ENCODE measurements at regions not wholly inside any gene's neighbourhood (a gene's known extent, or its start where the extent isn't known, plus 50 kb on each side); places are given as distances from the start of the nearest gene placed in this dataset.

- H3K4me3 ChIP-seq (ENCODE audit: low read depth, low read length), result no peak overlapping the region
- DNase-seq (ENCODE audit: low read depth), result no peak
- TF ChIP-seq, protein P1, sequence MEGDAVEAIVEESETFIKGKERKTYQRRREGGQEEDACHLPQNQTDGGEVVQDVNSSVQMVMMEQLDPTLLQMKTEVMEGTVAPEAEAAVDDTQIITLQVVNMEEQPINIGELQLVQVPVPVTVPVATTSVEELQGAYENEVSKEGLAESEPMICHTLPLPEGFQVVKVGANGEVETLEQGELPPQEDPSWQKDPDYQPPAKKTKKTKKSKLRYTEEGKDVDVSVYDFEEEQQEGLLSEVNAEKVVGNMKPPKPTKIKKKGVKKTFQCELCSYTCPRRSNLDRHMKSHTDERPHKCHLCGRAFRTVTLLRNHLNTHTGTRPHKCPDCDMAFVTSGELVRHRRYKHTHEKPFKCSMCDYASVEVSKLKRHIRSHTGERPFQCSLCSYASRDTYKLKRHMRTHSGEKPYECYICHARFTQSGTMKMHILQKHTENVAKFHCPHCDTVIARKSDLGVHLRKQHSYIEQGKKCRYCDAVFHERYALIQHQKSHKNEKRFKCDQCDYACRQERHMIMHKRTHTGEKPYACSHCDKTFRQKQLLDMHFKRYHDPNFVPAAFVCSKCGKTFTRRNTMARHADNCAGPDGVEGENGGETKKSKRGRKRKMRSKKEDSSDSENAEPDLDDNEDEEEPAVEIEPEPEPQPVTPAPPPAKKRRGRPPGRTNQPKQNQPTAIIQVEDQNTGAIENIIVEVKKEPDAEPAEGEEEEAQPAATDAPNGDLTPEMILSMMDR (conservative IDR thresholded peaks at IDR 0.05; ENCODE audit: low read depth, low read length), result no peak
Observed at GRCh38 chr14:97916100-97916499, 1118.9 kb downstream of the VRK1 start.

- TF ChIP-seq, protein P1 (conservative IDR thresholded peaks at IDR 0.05; ENCODE audit: low read depth, low read length), result no peak
- no peak for DNase-seq (ENCODE audit: low read depth)
- H3K4me3 ChIP-seq (ENCODE audit: low read depth, low read length), result no peak overlapping the region
Observed at GRCh38 chr14:97916669-97917568, 1119.7 kb downstream of the VRK1 start.

DNA sequence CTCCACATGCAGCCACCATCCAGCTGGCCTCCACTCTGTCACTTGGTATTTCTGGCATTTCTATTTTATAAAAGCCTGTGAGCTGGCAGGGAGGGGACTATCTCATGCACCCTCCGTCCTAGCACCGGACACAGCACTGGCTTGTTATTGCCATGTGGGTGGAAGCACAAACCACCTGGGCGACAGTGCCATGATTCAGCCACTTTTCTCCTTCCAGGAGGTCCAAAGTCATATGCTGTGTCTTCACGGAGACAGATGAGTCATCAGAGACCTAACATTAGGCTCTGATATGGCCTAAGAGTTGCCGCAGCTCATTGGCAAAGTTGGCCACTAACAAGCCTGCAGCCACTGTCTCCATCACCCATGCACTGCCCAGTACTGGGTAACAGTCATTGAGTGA is 1123.0 kb downstream of the VRK1 start:
- DNase-seq (ENCODE audit: low read depth), result no peak
- TF ChIP-seq, protein P1 (conservative IDR thresholded peaks at IDR 0.05; ENCODE audit: low read depth, low read length), result no peak
- no peak overlapping the region for H3K4me3 ChIP-seq (ENCODE audit: low read depth, low read length)

GRCh38 chr14:97921296-97921695 is 1124.1 kb downstream of the VRK1 start:
- TF ChIP-seq, protein P1 (conservative IDR thresholded peaks at IDR 0.05; ENCODE audit: low read depth, low read length), result no peak
- no peak overlapping the region for H3K4me3 ChIP-seq (ENCODE audit: low read depth, low read length)
- DNase-seq (ENCODE audit: low read depth), result no peak

DNA sequence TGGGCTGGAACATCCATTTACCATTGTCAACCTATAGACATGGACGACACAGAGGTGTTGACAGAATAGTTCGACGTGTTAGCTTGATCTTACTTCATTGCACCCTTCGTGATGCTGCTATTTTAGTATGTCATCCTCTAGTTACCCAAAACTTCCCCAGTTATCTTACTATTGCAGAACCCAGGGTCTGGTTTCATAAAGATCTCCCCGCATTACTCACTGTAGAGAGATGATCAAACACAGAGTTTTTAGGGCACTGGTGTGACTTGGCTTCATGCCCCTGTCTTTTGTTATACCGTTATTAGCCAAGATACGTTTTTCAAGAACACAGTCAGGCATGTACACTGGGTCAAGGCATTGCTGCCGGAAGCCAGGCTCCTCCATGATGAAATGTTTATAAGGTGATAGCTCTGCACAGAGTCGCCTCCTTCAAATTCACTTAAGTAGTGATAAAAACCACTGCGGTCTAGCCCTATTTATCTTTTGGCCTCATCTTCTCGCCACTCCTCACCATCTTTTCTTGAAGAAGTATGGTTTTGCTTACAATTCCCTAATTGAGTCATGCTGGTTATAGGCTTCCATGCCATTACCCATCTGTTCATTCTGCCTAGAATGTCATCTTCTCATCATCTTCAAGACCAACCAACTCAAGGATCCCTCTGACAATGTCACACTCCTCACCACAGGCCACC is 1127.9 kb downstream of the VRK1 start:
- no peak overlapping the region for H3K4me3 ChIP-seq (ENCODE audit: low read depth, low read length)
- no peak for DNase-seq (ENCODE audit: low read depth)
- TF ChIP-seq, protein P1 (conservative IDR thresholded peaks at IDR 0.05; ENCODE audit: low read depth, low read length), result no peak

DNA sequence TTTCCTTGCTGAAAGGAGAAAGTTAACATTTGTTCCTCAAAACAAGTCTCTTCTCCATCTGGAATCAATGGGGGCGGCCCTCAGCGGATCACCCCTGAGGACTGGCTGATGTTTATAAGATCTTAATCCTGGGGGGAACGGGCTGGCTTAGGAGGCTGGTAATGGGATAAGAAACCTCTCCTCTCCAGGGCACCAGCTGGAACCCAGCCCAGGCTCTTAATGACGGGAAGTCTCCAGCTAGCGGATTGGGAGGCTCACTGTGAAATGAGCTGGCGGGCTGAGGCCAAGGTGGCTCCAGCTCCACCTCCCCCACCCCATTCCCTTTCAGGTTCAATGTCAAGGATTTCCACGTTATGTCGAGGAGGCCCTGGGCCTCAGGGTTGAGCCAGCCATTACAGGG is 1133.0 kb downstream of the VRK1 start:
- no peak for DNase-seq (ENCODE audit: low read depth)
- H3K4me3 ChIP-seq (ENCODE audit: low read depth, low read length), result no peak overlapping the region
- TF ChIP-seq, protein P1 (conservative IDR thresholded peaks at IDR 0.05; ENCODE audit: low read depth, low read length), result no peak

All from epithelial cell of proximal tubule (primary cell).